AG04450 (cell line): ENCODE measurements at regions not wholly inside any gene's neighbourhood (a gene's known extent, or its start where the extent isn't known, plus 50 kb on each side); places are given as distances from the start of the nearest gene placed in this dataset.

Source experiments
- CTCF ChIA-PET: fragments of 300-600, 350-600 bp; formaldehyde crosslinking; extraction: SDS; loops from one replicate; lab custom pipeline; 2022; ENCODE audit warnings: antibody characterized with exemption, inconsistent platforms; lab: Charles Lee
- POLR2A ChIA-PET: fragments of 350-600 bp; formaldehyde crosslinking; extraction: SDS; loops from one replicate; lab custom pipeline; 2021; ENCODE audit warnings: antibody characterized with exemption, inconsistent platforms; lab: Yijun Ruan, JAX
- DNase-seq: peaks from one replicate; pipeline ENCODE4 v3.0.0-alpha.2; 2011; ENCODE audit warnings: low read depth, low spot score
- H3K27ac ChIP-seq: one replicate; pipeline ENCODE4 v1.5.1; 2012; ENCODE audit warnings: low read depth, low read length, control low read depth
- H3K27me3 ChIP-seq: one replicate; pipeline ENCODE4 v1.6.0; 2012; ENCODE audit warnings: low read length; ENCODE audit not compliant: control insufficient read depth, insufficient read depth
- H3K4me3 ChIP-seq: 2 replicates; pipeline ENCODE4 v1.5.1; 2011; ENCODE audit warnings: mild to moderate bottlenecking, low read depth, low read length, control low read depth
- H3K9me3 ChIP-seq: 2 replicates; pipeline ENCODE4 v1.5.1; 2012; ENCODE audit warnings: low read length; ENCODE audit not compliant: control insufficient read depth, insufficient read depth
- CTCF ChIP-seq: IDR thresholded peaks from 2 replicates; pipeline ENCODE4 v1.5.1; 2011; ENCODE audit warnings: low read depth, low read length, control low read depth, inconsistent platforms

GRCh38 chr2:56741601-56742102 lies 557.9 kb downstream of the CCDC85A start:
- no peaks in the 10 kb centered on the region for H3K27me3 ChIP-seq
- ChIA-PET POLR2A (no interaction called here), CTCF (no interaction called here)
- no peak for DNase-seq
- H3K4me3 ChIP-seq = no peak overlapping the region
- H3K27ac ChIP-seq = no peak overlapping the region
- TF ChIP-seq CTCF = no peak
- peaks cover 3% of the 10 kb centered on the region; the same call in 1 of the 2 replicates for H3K9me3 ChIP-seq

- Histone ChIP-seq H3K4me3 (no peak overlapping the region), H3K9me3 (peaks cover 3% of the 10 kb centered on the region; the same call in 1 of the 2 replicates), H3K27me3 (no peaks in the 10 kb centered on the region), H3K27ac (no peak overlapping the region)
- POLR2A ChIA-PET = no interaction called here
- no peak for DNase-seq
- CTCF ChIA-PET = no interaction called here
- TF ChIP-seq CTCF = no peak
Measured at GRCh38 chr2:56743807-56744206, 560.0 kb downstream of the CCDC85A start.

GRCh38 chr2:56749152-56749752 lies 565.5 kb downstream of the CCDC85A start:
- H3K27me3 ChIP-seq = no peaks in the 10 kb centered on the region
- ChIA-PET POLR2A (no interaction called here), CTCF (no interaction called here)
- TF ChIP-seq CTCF = no peak; the same call in 1 of the 2 replicates
- H3K27ac ChIP-seq = no peak overlapping the region
- no peak overlapping the region for H3K4me3 ChIP-seq
- no peak for DNase-seq
- H3K9me3 ChIP-seq = peaks cover 4% of the 10 kb centered on the region; the same call in 1 of the 2 replicates

- Histone ChIP-seq H3K27ac (no peak overlapping the region), H3K4me3 (no peak overlapping the region), H3K9me3 (peaks cover 8% of the 10 kb centered on the region; the same call in 1 of the 2 replicates), H3K27me3 (no peaks in the 10 kb centered on the region)
- no peak for DNase-seq
- CTCF ChIA-PET = no interaction called here
- POLR2A ChIA-PET = no interaction called here
- TF ChIP-seq CTCF = no peak
Measured at GRCh38 chr2:56753182-56753581, 569.4 kb downstream of the CCDC85A start.

- Histone ChIP-seq H3K9me3 (peaks cover 8% of the 10 kb centered on the region; the same call in 1 of the 2 replicates), H3K27me3 (no peaks in the 10 kb centered on the region), H3K27ac (no peak overlapping the region), H3K4me3 (no peak overlapping the region)
- no peak for DNase-seq
- CTCF ChIA-PET = no interaction called here
- no peak for TF ChIP-seq CTCF
- POLR2A ChIA-PET = no interaction called here
Measured at GRCh38 chr2:56754066-56754615, 570.4 kb downstream of the CCDC85A start.
